Sigmoid colon (tissue), 6 donors: ENCODE measurements at regions not wholly inside any gene's neighbourhood (a gene's known extent, or its start where the extent isn't known, plus 50 kb on each side); places are given as distances from the start of the nearest gene placed in this dataset.

Experiments used
- DNase-seq: peaks from one replicate; pipeline ENCODE4 v3.0.0-alpha.2; 2019
- H3K27ac ChIP-seq, 4 donors: fragments of 200-600 bp; sonication (generic); one replicate each; pipeline ENCODE4 v1.5.1; 2016 to 2019; ENCODE audit warnings: mild to moderate bottlenecking in 1 of 4
- H3K27me3 ChIP-seq, 3 donors: fragments of 200-600 bp; sonication (generic); one replicate each; pipeline ENCODE4 v1.5.1; 2019; ENCODE audit warnings: mild to moderate bottlenecking in 1 of 3
- H3K36me3 ChIP-seq, 4 donors: fragments of 200-600 bp; sonication (generic); one replicate each; pipeline ENCODE4 v1.5.1; 2016 to 2019
- H3K4me1 ChIP-seq, 4 donors: fragments of 200-600 bp; sonication (generic); one replicate each; pipeline ENCODE4 v1.5.1; 2017 to 2019
- H3K4me3 ChIP-seq, 4 donors: fragments of 200-600 bp; sonication (generic); one replicate each; pipeline ENCODE4 v1.5.1; 2017 to 2019; ENCODE audit warnings: mild to moderate bottlenecking in 2 of 4, moderate library complexity in 1 of 4
- H3K9me3 ChIP-seq, 4 donors: fragments of 200-600 bp in 3 of 4; sonication (generic) in 3 of 4; one replicate each; pipeline versions ENCODE4 v1.5.1 to v1.6.1; 2013 to 2019
- CTCF ChIP-seq, 4 experiments: fragments of 450-650 bp in 3 of 4; fragments of 200-600 bp in 1 of 4; IDR thresholded peaks; one replicate each; pipeline ENCODE4 v1.5.1; 2016 to 2019; ENCODE audit warnings: antibody characterized with exemption in 4 of 4, mild to moderate bottlenecking in 3 of 4, moderate library complexity in 2 of 4
- EP300 ChIP-seq, 4 donors: sonication (generic); formaldehyde crosslinking; IDR thresholded peaks; one replicate each; pipeline ENCODE4 v1.6.1; 2017; ENCODE audit warnings: antibody characterized with exemption in 4 of 4
- POLR2A ChIP-seq, 2 donors: fragments of 450-650 bp; IDR thresholded peaks; one replicate each; pipeline ENCODE4 v1.6.1; 2016; ENCODE audit warnings: antibody characterized with exemption in 2 of 2, mild to moderate bottlenecking in 2 of 2, moderate library complexity in 2 of 2
- POLR2AphosphoS5 ChIP-seq, 4 donors: sonication (generic); formaldehyde crosslinking; IDR thresholded peaks; one replicate each; pipeline ENCODE4 v1.6.1; 2017; ENCODE audit warnings: antibody characterized with exemption in 4 of 4
- WGBS, 2 donors: extraction: QIAGEN DNeasy Blood & Tissue Kit; methylation state at CpG; one replicate each; pipeline ENCODE4 v1.1.7; 2013; 5-methylcytosine and 5-hydroxymethylcytosine counted together
- intact Hi-C: fragments of 100-400 bp; cut with DNase I; formaldehyde crosslinking; loops from one replicate; pipeline ENCODE4 v1.15.1; 2023
- donor health status: healthy with polysubstance abuse.
- donor health status: healthy.

- 28 to 53% methylated on average over 2 of the region's 2 CpGs for WGBS, 2 donors
- Histone ChIP-seq H3K4me1 (no peaks in the 10 kb centered on the region), H3K36me3 (no peaks in the 10 kb centered on the region), H3K4me3 (no peak overlapping the region), H3K27ac (no peak overlapping the region), H3K9me3 (no peaks in the 10 kb centered on the region), H3K27me3 (no peaks in the 10 kb centered on the region)
- DNase-seq, result no peak
- intact Hi-C loops, result no loop called here
- TF ChIP-seq POLR2A (IDR thresholded peaks at IDR 0.05) (no peak), POLR2AphosphoS5 (IDR thresholded peaks at IDR 0.05) (no peak), CTCF (IDR thresholded peaks at IDR 0.05) (no peak), EP300 (IDR thresholded peaks at IDR 0.05) (no peak)
These were observed 921.6 kb upstream of the PCDH20 start for GRCh38 chr13:62337109-62337880.

DNA sequence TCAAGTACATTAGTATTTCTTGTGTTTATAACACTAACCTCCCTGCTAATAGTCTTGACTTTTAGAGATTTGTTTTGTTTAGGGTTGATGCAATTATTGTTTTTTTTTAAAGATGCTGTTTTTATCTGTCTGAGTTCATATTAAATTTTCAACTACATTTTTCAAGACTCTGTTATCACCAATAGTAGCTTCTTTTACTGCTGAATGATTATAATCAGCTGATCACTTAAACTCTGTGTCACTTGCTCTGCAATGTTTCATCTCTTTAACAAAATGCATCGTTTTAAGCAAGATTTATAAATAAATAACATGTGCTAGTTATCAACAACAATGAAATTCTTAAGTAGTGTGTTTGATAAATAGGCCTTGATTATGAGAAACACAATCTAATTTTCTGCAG lies 920.9 kb upstream of the PCDH20 start:
- no peaks in the 10 kb centered on the region for H3K27me3 ChIP-seq
- H3K4me3 ChIP-seq, result no peak overlapping the region
- 34 to 47% methylated on average over 1 of the region's 1 CpG for WGBS, 2 donors
- TF ChIP-seq EP300 (IDR thresholded peaks at IDR 0.05) (no peak), POLR2A (IDR thresholded peaks at IDR 0.05) (no peak), CTCF (IDR thresholded peaks at IDR 0.05) (no peak), POLR2AphosphoS5 (IDR thresholded peaks at IDR 0.05) (no peak)
- intact Hi-C loops, result no loop called here
- no peak overlapping the region for H3K27ac ChIP-seq
- no peaks in the 10 kb centered on the region for H3K9me3 ChIP-seq
- H3K4me1 ChIP-seq, result no peaks in the 10 kb centered on the region
- no peaks in the 10 kb centered on the region for H3K36me3 ChIP-seq
- no peak for DNase-seq

GRCh38 chr13:62333466-62333865 lies 917.8 kb upstream of the PCDH20 start:
- Histone ChIP-seq H3K36me3 (no peaks in the 10 kb centered on the region), H3K27me3 (no peaks in the 10 kb centered on the region), H3K27ac (no peak overlapping the region), H3K9me3 (no peaks in the 10 kb centered on the region), H3K4me3 (no peak overlapping the region), H3K4me1 (no peaks in the 10 kb centered on the region)
- TF ChIP-seq CTCF (IDR thresholded peaks at IDR 0.05) (no peak), POLR2AphosphoS5 (IDR thresholded peaks at IDR 0.05) (no peak), POLR2A (IDR thresholded peaks at IDR 0.05) (no peak), EP300 (IDR thresholded peaks at IDR 0.05) (no peak)
- intact Hi-C loops, result no loop called here
- 94 to 96% methylated on average over 15 of the region's 15 CpGs for WGBS, 2 donors
- DNase-seq, result no peak

DNA sequence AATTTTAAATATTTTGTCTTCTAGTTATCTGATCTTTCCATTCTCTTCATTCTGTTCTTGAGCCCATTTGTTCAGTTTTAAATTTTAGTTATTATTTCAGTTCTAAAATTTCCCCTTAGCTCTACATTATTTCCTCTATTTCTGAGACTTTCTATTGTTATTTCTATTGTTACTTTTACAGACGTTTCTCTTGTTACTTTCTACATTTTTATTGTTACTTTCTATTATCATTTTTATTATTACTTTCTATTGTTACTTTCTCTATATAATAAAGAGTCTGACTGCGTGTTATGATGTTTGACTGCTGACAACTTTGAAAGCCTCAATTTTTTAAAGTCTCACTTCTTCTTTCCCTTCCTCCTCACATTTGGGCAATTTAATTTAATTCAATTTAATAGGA lies 915.7 kb upstream of the PCDH20 start:
- intact Hi-C loops, result no loop called here
- no peaks in the 10 kb centered on the region for H3K4me1 ChIP-seq

More for the DNA sequence above, 915.7 kb upstream of the PCDH20 start:
- H3K9me3 ChIP-seq, result no peaks in the 10 kb centered on the region
- DNase-seq, result no peak
- no peak overlapping the region for H3K4me3 ChIP-seq
- no peak overlapping the region for H3K27ac ChIP-seq
- H3K36me3 ChIP-seq, result no peaks in the 10 kb centered on the region
- TF ChIP-seq POLR2A (IDR thresholded peaks at IDR 0.05) (no peak), CTCF (IDR thresholded peaks at IDR 0.05) (no peak), EP300 (IDR thresholded peaks at IDR 0.05) (no peak), POLR2AphosphoS5 (IDR thresholded peaks at IDR 0.05) (no peak)
- WGBS, 2 donors, result 81 to 84% methylated on average over 2 of the region's 2 CpGs
- H3K27me3 ChIP-seq, result no peaks in the 10 kb centered on the region
